ENCODE measurements at regions not wholly inside any gene's neighbourhood (a gene's known extent, or its start where the extent isn't known, plus 50 kb on each side); places are given as distances from the start of the nearest gene placed in this dataset.

GRCh38 chr15:61780278-61780980 lies 279.8 kb downstream of the VPS13C start:
- H3K4me1 Mint-ChIP-seq: peaks cover 10% of the 10 kb centered on the region
- H3K27me3 Mint-ChIP-seq (ENCODE audit: low read depth): no peaks in the 10 kb centered on the region
- no peaks in the 10 kb centered on the region for H3K9me3 Mint-ChIP-seq
- H3K36me3 Mint-ChIP-seq (ENCODE audit: low read depth): no peaks in the 10 kb centered on the region
- DNase-seq (ENCODE audit: low read depth, low spot score): no peak
- H3K4me3 Mint-ChIP-seq: no peak overlapping the region
- H3K27ac Mint-ChIP-seq (ENCODE audit: unreplicated experiment): no peak overlapping the region
- TF ChIP-seq CTCF (conservative IDR thresholded peaks at IDR 0.05): no peak

DNA sequence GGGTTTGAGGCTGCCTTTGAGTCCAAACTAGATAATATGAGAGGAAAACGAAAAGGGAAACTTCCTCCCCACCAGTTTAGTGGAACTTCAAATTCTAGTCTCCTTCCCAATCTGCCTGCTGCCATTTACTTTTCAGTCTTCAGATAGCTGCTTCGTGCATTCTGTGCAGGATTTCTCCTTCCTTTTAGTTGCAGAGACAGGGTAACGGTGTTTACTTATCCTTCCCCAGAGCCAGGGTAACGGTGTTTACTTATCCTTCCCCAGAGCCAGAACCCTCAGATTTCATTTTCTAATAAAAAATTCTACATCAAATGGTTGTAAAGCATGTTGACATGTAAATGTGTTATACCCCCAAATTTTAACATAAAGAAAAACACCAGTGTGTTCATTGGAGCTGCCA lies 282.6 kb downstream of the VPS13C start:
- DNase-seq (ENCODE audit: low read depth, low spot score): no peak
- no peak overlapping the region for H3K27ac Mint-ChIP-seq (ENCODE audit: unreplicated experiment)
- TF ChIP-seq CTCF (conservative IDR thresholded peaks at IDR 0.05): no peak
- no peaks in the 10 kb centered on the region for H3K27me3 Mint-ChIP-seq (ENCODE audit: low read depth)
- no peaks in the 10 kb centered on the region for H3K9me3 Mint-ChIP-seq
- peaks cover 10% of the 10 kb centered on the region for H3K4me1 Mint-ChIP-seq
- no peak overlapping the region for H3K4me3 Mint-ChIP-seq
- H3K36me3 Mint-ChIP-seq (ENCODE audit: low read depth): no peaks in the 10 kb centered on the region

DNA sequence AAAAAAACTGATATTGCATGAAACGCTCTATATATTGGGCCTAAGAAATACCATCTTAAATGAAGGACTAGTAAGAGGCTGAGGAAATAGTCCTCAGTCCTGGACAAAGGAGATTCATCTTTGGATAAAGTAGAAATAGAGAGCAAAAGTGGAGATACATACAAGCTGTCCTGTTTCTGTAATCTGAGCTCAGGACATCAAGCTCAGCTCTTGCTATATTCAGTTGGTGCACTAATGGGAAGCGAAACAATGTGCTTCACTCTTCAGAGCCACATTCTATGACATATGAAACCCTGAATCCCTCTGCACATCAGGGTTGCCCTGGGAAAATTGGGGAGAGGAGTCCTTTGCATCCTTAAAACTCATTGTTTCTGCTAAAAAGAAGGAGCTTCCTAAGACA lies 290.7 kb downstream of the VPS13C start:
- TF ChIP-seq CTCF (conservative IDR thresholded peaks at IDR 0.05): no peak
- Mint-ChIP-seq H3K4me1 (peaks cover 9% of the 10 kb centered on the region), H3K27ac (ENCODE audit: unreplicated experiment) (no peak overlapping the region), H3K4me3 (no peak overlapping the region), H3K36me3 (ENCODE audit: low read depth) (no peaks in the 10 kb centered on the region), H3K27me3 (ENCODE audit: low read depth) (no peaks in the 10 kb centered on the region), H3K9me3 (no peaks in the 10 kb centered on the region)
- no peak for DNase-seq (ENCODE audit: low read depth, low spot score)

- no peaks in the 10 kb centered on the region for H3K9me3 Mint-ChIP-seq
- DNase-seq (ENCODE audit: low read depth, low spot score): no peak
- TF ChIP-seq CTCF (conservative IDR thresholded peaks at IDR 0.05): no peak
- no peak overlapping the region for H3K27ac Mint-ChIP-seq (ENCODE audit: unreplicated experiment)
- no peaks in the 10 kb centered on the region for H3K27me3 Mint-ChIP-seq (ENCODE audit: low read depth)
- H3K36me3 Mint-ChIP-seq (ENCODE audit: low read depth): no peaks in the 10 kb centered on the region
- no peak overlapping the region for H3K4me3 Mint-ChIP-seq
- peaks cover 13% of the 10 kb centered on the region for H3K4me1 Mint-ChIP-seq
Measured at GRCh38 chr15:61768131-61768530, 292.1 kb downstream of the VPS13C start.

DNA sequence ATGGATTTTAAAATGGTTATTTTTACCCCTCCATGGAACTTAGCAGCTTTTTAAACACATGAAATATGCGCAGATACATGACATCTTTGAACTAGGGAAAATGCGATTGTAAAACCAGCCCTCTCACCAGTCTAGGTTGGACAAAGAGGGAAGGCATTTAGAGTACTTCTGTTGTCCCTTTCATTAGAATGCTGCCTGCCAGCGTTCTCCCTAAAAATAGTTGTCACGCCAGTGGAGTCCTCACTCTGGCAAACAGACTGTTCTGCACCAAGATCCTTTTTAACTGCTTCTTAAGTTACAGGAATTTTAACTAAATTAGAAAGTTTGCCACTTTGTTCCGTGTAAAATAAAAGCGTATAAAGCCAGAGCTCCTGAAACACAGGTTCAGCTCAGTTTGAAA lies 295.3 kb downstream of the VPS13C start:
- Mint-ChIP-seq H3K4me1 (peaks cover 13% of the 10 kb centered on the region), H3K36me3 (ENCODE audit: low read depth) (no peaks in the 10 kb centered on the region), H3K4me3 (no peak overlapping the region), H3K27ac (ENCODE audit: unreplicated experiment) (no peak overlapping the region), H3K9me3 (no peaks in the 10 kb centered on the region), H3K27me3 (ENCODE audit: low read depth) (no peaks in the 10 kb centered on the region)
- no peak for DNase-seq (ENCODE audit: low read depth, low spot score)
- no peak for TF ChIP-seq CTCF (conservative IDR thresholded peaks at IDR 0.05)
